CD1c-positive myeloid dendritic cell (primary cell): ENCODE measurements at regions not wholly inside any gene's neighbourhood (a gene's known extent, or its start where the extent isn't known, plus 50 kb on each side); places are given as distances from the start of the nearest gene placed in this dataset.
A peak's percentile ranks its signal among the peaks of the same experiment; 100 is the strongest.

Source experiments
- DNase-seq: peaks from one replicate; pipeline ENCODE4 v3.0.0-alpha.2; 2016; ENCODE audit errors: extremely low spot score

GRCh38 chr7:33852838-33853237, 52.5 kb upstream of the BMPER start:
- no peak for DNase-seq

GRCh38 chr7:33853361-33854062, 51.8 kb upstream of the BMPER start:
- DNase-seq = no peak

DNA sequence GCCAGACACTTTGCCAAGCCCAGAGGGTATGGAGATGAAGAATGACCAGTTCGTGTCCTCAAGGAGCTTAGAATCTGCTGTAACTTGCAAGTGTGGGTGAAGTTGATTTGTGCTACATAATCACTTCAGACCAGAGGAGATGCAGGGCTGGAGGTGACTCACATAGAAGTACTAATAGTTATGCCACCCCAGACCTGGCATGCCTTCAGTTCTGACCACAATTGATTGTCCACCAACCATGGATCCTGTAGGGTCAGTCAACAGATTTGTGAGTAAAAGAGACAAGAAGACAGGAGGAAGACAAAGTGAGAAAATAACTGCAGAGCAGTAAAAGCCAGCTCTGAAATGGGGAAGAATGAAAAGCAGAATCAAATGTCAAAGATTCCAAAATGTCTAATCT, 51.2 kb upstream of the BMPER start:
- no peak for DNase-seq

DNA sequence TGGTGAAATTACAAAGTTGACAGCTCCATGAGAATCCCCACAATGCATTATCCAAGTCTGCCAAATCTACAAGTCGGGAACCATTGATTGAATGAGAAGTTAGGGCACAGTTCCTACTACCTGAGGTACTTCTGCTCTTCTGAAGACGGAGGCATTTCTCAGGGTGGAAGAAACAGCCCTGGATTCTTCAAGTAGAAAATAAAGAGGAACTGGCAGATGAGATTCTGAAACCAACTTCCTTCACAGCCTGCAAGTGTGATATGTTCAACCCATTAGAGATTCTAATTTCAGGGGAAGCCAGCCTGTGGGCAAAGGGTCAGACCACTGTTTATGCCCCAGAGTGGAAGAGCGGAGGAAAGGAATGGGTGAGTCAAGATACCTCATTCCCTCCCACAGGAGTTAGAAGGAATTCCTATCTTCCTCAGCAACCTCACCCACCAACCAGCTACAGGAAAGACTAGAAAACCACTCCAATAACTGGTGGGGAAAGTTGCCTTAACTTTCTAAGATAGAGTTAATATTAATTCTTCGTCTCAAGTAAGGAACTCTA, 50.5 kb upstream of the BMPER start:
- peak; percentile 16 for DNase-seq
